Dedifferentiated amniotic fluid mesenchymal stem cell (primary cell): ENCODE measurements at regions not wholly inside any gene's neighbourhood (a gene's known extent, or its start where the extent isn't known, plus 50 kb on each side); places are given as distances from the start of the nearest gene placed in this dataset.

ENCODE experiments used
- DNase-seq: peaks from one replicate; pipeline ENCODE4 v3.0.0-alpha.2; 2016; ENCODE audit errors: extremely low spot score

DNA sequence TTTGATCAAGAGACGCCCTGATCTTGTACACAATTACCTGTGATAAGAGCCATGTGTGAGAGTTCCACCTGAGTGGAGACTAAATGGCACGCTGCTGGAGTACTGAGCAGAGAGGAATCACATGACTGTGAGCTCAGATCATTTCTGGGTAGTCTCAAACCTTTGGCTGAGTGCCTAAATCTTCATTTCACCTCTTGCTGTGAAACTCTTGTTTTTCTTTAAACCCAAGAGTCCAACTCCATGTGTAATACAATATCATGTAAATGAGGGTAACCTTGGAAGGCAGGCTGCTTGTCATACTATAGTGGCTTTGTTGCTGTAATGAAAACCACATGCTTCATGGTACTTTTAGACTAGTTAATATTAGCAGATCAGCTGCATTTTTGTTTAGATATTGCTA is 156.9 kb downstream of the CAND1 start:
- peak; percentile 70 for DNase-seq

DNA sequence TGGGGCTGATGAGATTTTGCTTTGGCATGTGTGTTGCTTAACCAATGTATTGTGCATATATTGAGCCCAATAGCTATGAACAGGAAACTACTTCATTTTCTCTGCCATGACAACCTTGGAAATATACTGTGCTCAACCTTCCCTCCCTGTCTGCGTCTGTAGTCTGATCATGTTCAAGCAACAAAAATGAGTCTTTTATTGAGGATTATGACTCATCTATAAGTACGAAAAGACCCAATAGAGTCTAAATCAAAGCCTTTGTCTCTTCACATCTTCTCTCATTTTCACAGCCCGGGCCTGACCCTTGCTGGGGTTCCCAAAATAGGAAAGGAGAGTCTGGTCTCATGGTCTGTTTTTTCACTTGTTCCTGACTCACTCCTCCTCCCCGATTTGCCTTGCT is 158.2 kb downstream of the CAND1 start:
- no peak for DNase-seq

DNA sequence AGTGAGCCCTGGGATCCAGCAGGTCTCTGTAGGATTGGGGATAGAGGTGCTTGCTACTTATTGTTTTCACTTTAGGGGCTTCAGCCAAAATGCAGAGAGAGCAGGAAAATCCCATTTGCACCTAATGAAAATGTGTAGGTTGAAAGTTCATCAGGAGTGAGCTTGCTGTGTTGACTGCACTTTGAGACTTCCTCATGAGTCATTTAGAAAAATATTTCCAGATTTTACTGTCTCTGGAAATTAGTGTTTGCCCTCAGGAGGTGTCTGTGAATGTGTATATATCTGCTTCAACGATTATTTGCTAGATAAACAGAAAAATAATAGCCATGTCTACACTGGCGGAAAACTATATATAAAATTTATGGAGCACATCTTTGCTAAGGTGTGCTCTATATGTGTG is 159.3 kb downstream of the CAND1 start:
- no peak for DNase-seq

DNA sequence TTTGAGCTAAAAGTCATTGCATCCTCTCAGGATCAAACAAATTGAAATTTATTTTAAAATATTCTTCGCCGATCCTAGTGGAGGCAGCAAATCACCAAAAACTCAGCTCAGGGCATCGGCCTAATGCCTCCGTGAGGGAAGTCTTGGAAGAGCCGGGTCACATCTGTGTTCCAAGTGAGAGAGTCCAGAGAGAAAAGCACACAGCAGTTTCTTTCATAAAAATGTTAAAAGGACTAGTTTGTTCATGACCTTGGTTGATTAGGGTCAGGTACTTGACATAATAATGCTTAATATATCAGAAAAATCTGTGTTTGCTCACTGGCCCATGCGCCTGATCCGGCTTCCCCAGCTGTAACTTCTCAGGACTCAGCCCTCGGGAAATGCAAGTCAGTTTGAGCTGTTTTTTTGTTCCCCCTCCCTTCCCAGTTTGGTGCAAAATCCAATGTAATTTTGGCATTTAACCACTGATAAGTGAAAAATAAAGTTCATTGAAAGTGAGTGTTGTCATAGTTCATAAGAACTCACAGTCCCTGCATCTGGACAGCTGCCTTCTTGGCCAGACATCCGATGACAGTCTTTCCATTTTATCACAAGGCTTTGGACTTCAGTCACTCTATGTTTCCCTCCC is 161.7 kb downstream of the CAND1 start:
- DNase-seq = no peak

DNA sequence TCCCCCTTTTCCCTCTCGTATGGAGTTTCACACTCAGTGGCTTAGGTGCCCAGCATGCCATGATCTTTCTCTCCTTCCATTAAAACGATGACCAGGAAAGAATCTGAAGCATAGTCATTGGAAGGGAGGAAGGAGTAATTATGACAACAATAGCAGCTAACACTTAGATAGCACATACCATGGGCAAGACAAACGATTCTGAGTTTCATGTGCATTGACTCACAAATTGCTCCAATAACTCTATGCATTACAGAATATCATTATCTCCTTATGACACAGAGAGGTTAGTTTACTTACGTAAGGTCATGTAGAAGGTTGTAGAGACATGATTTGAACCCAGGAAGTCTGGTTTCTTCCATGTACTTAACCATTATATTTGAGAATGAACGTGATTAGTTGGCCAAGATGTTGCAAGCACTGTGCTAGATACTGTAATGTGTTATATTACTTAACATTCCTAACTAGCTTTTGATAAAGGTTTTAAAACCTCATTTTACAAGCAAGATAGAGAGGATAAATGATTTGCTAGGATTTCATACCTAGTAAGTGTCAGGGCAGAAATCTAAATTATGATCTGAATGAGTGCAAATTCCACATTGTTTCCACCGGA is 162.4 kb downstream of the CAND1 start:
- no peak for DNase-seq

DNA sequence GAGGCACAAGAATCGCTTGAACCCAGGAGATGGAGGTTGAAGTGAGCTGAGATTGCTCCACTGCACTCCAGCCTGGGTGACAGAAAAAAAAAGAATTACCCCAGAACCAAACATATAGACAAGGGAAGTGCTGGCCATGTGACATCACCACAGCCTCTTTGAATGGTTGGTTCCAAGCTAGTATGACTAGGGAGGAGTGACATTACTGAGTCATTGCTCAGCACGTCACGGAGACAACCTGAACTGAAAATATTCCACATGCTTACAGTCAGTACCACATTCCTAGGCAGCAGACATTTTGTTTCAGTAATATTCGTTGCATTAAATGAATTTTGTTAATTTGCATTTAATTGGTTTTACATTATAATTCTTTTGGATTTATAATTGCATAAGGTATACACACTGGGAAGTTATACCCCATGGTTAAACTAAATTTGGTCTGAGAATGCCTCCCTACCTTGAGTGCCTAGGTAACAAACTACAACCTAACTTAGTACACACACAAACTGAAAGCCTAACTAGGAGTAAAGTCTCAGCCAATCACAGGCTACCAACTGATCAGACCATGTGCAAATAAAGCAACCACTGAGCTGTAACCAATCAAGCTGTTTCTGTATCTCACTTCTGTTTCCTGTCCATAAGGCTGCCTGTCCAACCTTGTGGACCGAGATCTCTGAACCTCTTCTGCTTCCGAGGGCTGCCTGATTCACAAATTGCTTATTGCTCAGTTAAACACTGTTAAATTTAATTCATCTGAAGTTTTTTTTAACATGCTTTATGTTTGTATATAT is 164.4 kb downstream of the CAND1 start:
- DNase-seq = no peak

DNA sequence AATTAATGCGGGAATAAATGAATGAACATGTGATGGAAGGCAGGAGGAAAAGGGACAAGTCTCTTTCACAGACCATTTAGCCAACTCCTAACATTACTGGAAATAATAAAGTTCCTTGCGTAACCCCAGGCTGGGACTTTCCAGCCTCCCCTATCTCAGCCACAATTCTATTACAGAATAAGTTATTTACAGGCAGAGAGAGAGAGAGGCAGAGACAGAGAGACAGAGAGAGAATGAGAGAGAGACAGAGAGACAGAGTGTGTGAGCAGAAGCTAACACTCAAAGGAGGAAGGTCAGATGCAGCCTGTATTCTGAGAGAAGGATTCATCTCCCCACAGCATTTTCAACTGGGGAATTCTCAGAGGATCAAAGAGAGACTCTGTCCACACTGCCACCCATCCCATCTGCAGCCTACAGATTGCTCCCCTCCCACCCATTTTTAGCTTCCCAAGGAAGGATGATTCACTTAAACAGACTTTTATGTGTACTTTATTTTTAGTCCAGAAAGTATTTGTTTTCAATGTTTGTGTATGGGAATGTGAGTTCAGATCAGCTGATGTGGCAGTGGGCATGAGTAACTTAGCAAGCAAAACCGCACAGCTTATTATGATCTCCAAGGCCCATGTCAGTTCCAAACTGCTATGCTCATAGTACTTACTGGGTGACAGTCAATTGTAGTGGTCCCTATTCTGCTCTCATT is 165.7 kb downstream of the CAND1 start:
- peak; percentile 93 for DNase-seq

DNA sequence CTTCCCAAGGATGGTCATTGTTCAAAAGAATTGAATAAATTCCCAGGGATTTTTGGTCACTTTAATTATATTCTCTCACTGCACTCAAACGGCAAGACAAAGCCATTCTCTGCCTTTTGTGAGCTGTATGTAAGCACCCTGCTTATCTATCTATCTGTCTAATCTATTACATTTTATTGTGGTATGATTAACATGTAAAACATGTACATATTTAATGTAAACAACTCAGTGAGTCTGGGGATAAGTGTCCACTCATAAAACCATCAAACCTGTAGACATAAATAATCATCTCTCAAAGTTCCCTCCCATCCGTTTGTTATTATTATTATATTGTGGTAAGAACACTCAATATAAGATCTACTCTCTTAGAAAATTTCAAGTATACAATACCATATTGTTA is 167.1 kb downstream of the CAND1 start:
- DNase-seq = no peak

DNA sequence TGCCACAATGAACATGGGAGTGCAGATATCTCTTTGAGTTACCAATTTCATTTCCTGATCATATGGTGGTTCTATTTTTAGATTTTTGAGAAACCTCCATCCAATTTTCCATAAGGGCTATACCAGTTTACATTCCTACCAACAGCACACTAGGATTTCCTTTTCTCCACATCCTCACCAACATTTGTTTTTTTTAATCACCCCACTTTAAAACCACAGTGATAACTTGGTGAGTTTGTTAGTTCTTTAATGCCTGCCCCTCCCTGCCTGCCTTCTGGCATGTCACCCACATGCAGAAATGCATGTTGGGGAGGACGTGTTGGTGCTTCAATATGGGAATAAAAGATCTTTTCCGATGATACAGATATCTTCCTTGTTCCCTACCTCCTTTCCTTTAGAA is 167.9 kb downstream of the CAND1 start:
- no peak for DNase-seq

DNA sequence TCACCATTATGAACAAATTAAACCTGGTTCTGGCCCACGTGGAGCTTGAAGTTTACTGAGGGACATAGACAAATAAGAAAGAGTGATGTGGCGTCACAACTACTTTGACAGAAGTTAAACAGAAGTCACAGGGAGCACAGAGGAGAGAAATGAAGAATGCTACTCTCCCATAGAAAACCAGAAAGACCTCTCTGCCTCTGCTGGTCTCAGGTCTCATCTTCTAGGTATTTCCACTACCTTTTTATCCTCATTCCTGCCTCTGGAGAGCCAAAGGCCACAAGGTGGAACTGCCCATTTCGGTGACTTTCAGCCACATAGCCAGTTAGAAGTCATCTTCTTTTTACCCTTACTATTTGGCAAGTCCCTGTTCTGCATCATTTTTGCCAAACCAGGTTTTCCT is 170.5 kb downstream of the CAND1 start:
- DNase-seq = no peak

DNA sequence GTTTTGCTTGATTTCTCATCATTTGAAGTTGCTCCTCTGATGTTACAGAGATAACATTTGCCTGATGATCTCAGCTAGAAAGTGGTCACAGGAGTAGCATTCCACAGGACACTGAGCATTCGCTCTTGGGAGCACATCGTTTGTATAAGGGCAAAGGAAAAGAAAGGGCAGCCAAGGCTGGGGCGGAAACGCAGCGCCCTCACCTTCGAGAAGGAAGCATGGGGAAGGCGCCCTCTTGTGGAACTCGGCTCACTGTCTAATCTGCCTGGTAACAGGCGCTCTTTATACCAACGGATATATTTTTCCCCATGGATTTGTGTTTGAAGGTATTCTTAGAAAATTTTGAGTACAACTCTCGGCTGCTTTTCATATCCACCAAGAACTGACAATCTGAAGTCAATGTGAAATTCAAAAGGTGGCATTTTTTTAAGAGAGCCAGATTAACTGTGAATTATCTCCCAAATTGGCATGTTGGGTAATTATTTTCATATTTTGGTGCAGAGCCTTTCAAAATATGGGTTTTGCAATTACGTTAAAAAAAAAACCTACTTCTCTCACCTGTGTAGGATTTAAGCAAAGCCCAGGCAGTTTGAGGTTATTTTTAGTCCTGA is 172.7 kb downstream of the CAND1 start:
- peak; percentile 58 for DNase-seq

DNA sequence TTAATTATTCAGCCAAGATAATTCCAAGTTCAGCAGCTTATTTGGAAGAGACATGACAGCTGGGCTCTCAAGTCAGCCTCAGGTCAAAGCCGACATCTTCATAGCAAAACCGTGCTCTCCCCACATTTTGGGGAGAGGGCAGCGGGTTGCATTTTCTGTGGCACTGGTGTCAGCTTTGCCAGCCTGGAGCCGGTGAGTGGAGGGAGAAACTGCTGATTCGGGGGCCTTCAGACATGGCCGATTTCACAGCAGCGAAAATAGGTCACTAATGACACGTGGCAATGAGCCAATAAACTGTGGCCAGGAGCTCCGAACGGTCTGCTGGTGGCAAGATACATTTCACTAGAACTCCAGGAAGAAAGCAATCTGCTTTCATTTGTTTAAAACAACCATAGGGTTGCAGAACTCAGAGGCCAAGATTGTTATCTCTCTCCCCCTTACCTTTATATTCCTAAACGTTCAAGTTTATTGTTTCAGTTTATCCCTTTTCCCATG is 173.2 kb downstream of the CAND1 start:
- no peak for DNase-seq

DNA sequence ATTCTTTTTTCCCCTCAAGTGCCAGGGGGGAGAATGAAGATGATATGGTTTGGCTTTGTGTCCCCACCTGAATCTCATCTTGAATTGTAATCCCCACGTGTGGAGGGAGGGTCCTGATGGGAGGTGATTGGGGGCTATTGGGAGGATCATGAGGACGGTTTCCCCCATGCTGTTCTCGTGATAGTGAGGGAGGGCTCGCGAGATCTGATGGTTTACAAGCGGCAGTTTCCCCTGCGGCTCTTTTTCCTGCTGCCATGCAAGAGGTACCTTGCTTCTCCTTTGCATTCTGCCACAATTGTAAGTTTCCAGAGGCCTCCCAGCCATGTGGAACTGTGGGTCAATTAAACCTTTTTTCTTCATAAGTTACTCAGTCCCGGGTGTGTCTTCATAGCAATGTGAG is 173.7 kb downstream of the CAND1 start:
- DNase-seq = no peak

DNA sequence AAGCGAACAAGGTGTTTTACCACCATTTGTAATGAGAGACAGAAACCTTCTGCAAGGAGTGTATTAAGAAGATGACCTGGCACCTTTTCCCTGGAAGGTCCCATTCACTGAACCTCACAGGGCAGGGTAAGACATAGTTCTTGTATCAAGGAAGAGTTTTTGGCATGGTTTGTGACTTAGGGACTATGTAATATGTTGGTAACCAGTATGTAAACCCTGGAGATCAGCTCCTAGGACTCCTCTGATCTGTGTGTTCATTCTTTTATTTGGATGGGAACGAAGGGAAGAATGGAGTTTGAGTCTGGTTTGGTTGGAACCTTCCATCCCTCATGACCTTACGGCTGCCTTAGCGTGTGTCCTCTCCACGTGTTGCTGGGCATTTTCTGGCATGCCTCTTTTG is 175.4 kb downstream of the CAND1 start:
- no peak for DNase-seq

DNA sequence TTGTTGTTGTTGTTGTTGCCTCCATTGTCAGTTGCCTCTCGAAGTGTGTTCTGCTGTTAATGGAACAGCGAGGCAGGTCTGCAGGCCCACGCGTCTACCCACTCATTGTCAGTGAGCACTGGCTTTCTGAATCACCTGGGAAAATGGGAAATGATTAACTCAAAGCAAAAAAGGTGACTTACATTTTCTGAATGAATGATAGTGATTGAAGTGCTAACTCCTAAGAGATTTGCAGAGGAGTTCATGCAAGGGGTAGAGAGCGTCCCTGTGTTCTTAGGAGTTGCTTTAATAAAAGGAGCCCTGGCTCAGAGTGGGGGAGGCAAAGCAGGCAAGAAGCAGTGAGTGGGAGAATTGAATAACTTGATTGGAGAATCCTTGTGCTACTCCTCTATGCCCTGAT is 177.6 kb downstream of the CAND1 start:
- DNase-seq = no peak

DNA sequence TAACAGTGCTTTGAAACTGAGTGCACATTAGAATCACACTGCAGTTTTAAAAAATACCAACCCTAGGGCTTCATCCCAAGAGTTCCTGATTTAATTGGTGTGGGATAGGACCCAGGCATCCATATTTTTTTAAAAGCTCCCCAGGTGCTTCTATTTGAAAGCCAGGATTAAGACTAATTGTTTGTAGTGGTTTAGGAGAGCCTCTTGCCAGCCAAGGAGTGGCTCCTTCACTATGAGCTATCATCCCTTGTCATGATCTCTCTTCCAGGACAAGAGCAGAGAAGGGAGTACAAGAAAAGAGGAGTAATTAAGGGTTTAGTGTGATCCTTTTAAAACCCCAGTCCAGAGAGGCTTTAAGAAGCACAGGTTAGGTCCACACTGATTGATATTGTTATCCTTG is 178.0 kb downstream of the CAND1 start:
- DNase-seq = no peak

DNA sequence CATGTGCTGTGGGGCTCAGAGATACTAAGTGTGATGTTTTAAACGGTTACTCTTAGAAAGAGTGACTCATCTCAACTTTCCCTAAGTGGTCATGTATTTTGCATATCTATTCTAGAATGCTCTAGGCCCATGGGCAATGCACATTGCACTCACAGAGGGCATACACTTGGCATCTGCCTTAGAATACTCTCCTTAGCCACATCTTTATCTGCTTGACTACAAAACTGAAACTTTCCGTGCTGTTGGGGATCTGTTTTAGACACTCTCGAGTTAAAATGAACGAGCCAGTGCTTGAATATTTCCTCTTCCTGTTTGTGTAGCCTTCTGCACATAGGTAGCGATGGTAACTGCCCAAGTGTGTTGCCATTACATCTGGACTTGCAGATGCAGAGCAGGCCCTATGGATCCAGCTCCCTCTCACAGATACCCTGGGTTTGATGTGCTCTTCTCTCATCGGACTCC is 180.5 kb downstream of the CAND1 start:
- DNase-seq = no peak

DNA sequence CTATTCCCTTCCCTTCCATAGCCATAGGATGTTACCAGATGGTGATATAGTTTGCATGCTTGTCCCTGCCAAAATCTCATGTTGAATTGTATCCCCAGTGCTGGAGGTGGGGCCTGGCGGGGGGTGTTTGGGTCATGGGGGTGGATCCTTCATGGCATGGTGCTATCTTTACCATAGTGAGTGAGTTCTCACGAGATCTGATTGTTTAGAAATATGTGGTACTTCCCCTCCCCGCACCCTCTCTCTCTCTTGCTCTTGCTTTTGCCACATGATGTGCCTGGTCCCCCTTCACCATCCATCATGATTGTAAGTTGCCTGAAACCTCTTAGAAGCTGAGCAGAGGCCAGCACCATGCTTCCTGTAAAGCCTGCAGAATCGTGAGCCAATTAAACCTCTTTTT is 181.3 kb downstream of the CAND1 start:
- no peak for DNase-seq

DNA sequence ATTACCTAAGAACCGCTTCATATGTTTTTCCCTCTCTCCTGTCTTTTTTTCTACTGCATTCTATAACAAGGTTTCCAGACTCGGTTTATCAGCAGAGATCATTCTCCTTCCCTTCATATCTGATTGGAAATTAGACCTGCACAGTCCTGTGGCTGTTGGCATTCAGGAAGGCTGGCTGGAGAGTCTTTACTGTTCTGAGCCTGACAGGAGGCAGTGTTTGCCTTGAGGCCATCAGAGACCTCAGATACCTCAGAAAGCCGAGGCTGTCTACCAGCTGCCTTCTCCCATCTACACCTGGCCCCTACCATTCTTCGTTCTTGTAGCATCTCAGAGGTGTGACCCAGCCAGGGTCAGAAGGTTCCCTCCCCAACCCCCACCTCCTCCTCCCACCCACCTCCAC is 182.0 kb downstream of the CAND1 start:
- no peak for DNase-seq

DNA sequence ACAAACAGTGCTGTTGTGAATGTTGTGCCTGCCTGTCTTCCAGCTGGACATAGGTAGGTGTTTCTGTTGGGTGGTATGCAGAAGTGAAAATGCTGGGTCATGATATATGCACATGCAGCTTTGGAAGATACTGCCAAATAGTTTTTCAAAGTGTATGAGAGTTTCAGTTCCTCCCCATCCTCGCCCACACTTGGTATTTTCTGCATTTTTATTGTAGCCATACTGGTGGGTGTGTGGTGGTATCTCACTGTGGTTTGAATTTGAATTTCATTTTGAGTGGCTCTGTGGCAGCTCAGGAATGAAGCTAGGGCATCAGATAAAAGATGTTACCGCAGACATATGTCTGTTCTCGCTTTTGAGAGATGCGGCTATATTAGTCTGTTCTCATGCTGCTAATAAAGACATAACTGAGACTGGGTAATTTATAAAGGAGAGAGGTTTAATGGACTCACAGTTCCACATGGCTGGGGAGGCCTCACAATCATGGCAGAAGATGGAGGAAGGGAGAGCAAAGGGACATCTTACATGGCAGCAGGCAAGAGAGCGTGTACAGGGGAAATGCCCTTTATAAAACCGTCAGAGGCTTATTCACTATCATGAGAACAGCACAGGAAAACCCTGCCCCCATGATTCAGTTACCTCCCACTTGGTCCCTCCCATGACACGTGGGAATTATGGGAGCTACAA is 183.1 kb downstream of the CAND1 start:
- DNase-seq = no peak

DNA sequence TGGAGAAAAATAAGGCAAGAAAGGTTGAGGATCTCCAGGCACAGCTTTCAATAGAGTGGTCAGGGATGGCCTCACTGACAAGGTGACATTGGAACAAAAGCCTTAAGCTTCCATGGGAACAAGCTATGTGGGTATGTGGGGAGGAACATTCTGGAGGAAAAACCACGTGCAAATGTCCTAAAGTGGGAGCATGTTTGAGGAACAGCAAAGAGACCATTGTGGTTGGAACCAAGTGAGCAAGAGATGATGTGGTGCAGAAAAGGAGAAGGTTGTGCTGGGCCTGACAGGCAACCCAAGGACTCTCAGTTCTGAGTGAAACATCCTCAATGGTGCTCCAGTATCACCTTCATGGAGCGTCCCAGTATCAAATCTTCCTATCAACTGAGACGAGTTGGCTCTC is 184.0 kb downstream of the CAND1 start:
- DNase-seq = no peak
